ENCODE measurements at regions not wholly inside any gene's neighbourhood (a gene's known extent, or its start where the extent isn't known, plus 50 kb on each side); places are given as distances from the start of the nearest gene placed in this dataset.

DNA sequence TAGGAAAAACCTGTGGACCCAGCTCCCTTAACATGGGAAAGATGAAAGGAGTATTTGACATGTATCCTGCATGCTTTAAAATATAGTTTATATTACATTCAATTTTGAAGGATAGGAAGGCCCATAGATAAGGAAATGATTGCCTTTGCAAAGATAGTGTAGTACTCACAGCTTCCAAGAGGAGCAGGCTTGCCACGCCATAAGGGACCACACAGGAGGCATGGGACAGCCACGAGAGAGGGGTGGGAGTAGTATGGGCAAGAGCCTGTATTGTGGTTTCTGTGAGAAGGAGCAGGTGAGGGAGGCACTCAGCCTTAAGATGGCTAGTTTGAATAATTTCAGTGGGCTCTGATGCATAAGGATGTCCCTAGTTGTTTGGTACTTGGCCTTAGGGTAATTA is 740.3 kb downstream of the SATB2 start:
- Histone ChIP-seq H3K9me3 (no peaks in the 10 kb centered on the region), H3K4me3 (no peak overlapping the region), H3K36me3 (no peaks in the 10 kb centered on the region), H3K27me3 (no peaks in the 10 kb centered on the region), H3K4me1 (no peaks in the 10 kb centered on the region), H3K27ac (no peak overlapping the region)
- 72% methylated on average over 2 of the region's 2 CpGs for WGBS
- TF ChIP-seq EP300 (IDR thresholded peaks at IDR 0.05) = no peak
- TF ChIP-seq CTCF (IDR thresholded peaks at IDR 0.05) = no peak
- no peak for TF ChIP-seq POLR2AphosphoS5 (IDR thresholded peaks at IDR 0.05)
- TF ChIP-seq POLR2A (IDR thresholded peaks at IDR 0.05) = no peak
- no peak for DNase-seq (ENCODE audit: low spot score in 2 of 2)

- H3K27me3 ChIP-seq = no peaks in the 10 kb centered on the region
- no peaks in the 10 kb centered on the region for H3K9me3 ChIP-seq
- H3K4me3 ChIP-seq = no peak overlapping the region
- WGBS = 66% methylated on average over 3 of the region's 3 CpGs
- no peak for TF ChIP-seq EP300 (IDR thresholded peaks at IDR 0.05)
- TF ChIP-seq CTCF (IDR thresholded peaks at IDR 0.05) = no peak
- TF ChIP-seq POLR2AphosphoS5 (IDR thresholded peaks at IDR 0.05) = no peak
- no peak for TF ChIP-seq POLR2A (IDR thresholded peaks at IDR 0.05)
- no peak for DNase-seq (ENCODE audit: low spot score in 2 of 2)
- H3K27ac ChIP-seq = no peak overlapping the region
- H3K4me1 ChIP-seq = no peaks in the 10 kb centered on the region
- no peaks in the 10 kb centered on the region for H3K36me3 ChIP-seq
Observed at GRCh38 chr2:198715302-198715835, 742.4 kb downstream of the SATB2 start.

DNA sequence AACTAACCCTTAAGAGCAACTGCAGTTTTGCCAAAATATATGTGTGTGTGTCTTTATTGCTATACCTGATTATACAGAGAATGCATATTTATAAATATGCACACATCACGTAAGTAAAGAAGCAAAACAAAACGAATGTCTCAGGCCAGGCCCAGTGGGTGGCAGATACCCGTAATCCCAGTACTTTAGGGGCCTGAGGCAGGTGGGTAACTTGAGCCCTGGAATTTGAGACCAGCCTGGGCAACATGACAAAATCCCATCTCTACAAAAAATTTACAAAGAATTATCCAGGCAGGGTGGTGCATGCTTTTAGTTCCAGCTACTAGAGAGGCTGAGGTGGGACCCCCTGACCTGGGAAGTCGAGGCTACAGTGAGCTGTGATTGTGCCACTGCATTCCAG is 745.3 kb downstream of the SATB2 start:
- WGBS = 50% methylated on average over 4 of the region's 4 CpGs
- Histone ChIP-seq H3K36me3 (no peaks in the 10 kb centered on the region), H3K9me3 (no peaks in the 10 kb centered on the region), H3K4me3 (no peak overlapping the region), H3K4me1 (no peaks in the 10 kb centered on the region), H3K27me3 (no peaks in the 10 kb centered on the region), H3K27ac (no peak overlapping the region)
- TF ChIP-seq POLR2AphosphoS5 (IDR thresholded peaks at IDR 0.05) (no peak), CTCF (IDR thresholded peaks at IDR 0.05) (no peak), EP300 (IDR thresholded peaks at IDR 0.05) (no peak), POLR2A (IDR thresholded peaks at IDR 0.05) (no peak)
- no peak for DNase-seq (ENCODE audit: low spot score in 2 of 2)

DNA sequence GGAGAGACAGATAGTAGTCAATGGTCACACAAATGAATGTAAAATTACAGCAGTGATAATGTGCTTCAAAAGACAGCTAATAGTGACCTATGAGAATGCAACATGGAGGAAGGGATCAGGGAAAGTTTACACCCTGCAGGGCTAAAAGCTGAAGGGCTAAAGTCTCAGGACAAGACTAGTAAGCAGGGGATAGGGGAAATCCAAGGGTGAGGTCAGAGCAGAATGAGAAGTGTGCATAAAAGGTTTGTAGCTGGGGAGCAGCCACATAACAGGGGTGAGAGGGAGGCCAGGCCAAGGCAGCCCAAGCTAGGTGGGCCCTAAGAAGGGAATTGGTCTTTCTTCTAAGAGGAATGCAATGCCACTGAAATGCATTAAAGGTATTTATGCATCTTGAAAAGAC is 746.3 kb downstream of the SATB2 start:
- Histone ChIP-seq H3K27me3 (no peaks in the 10 kb centered on the region), H3K27ac (no peak overlapping the region), H3K4me3 (no peak overlapping the region), H3K36me3 (no peaks in the 10 kb centered on the region), H3K9me3 (no peaks in the 10 kb centered on the region), H3K4me1 (no peaks in the 10 kb centered on the region)
- no peak for TF ChIP-seq POLR2A (IDR thresholded peaks at IDR 0.05)
- no peak for TF ChIP-seq EP300 (IDR thresholded peaks at IDR 0.05)
- no peak for TF ChIP-seq POLR2AphosphoS5 (IDR thresholded peaks at IDR 0.05)
- TF ChIP-seq CTCF (IDR thresholded peaks at IDR 0.05) = no peak
- DNase-seq (ENCODE audit: low spot score in 2 of 2) = no peak

GRCh38 chr2:198710562-198710961 is 747.2 kb downstream of the SATB2 start:
- TF ChIP-seq EP300 (IDR thresholded peaks at IDR 0.05) (no peak), CTCF (IDR thresholded peaks at IDR 0.05) (no peak), POLR2A (IDR thresholded peaks at IDR 0.05) (no peak), POLR2AphosphoS5 (IDR thresholded peaks at IDR 0.05) (no peak)
- 82% methylated on average over 1 of the region's 1 CpG for WGBS
- DNase-seq (ENCODE audit: low spot score in 2 of 2) = no peak
- Histone ChIP-seq H3K4me3 (no peak overlapping the region), H3K27me3 (no peaks in the 10 kb centered on the region), H3K9me3 (no peaks in the 10 kb centered on the region), H3K4me1 (no peaks in the 10 kb centered on the region), H3K36me3 (no peaks in the 10 kb centered on the region), H3K27ac (no peak overlapping the region)

All from suprapubic skin (tissue), 4 donors.